Smooth muscle cell (in vitro differentiated cells): ENCODE measurements at regions not wholly inside any gene's neighbourhood (a gene's known extent, or its start where the extent isn't known, plus 50 kb on each side); places are given as distances from the start of the nearest gene placed in this dataset.

Experiments
- DNase-seq: peaks from one replicate; lab custom pipeline; 2025; ENCODE audit not compliant: unreplicated experiment; lab: John Stamatoyannopoulos, UW
- H2AFZ ChIP-seq: fragments of 200-600 bp; sonication (generic); 2 replicates; pipeline ENCODE4 v1.6.0; 2016; ENCODE audit warnings: antibody characterized with exemption, low read depth, mild to moderate bottlenecking
- H3F3A ChIP-seq: fragments of 200-600 bp; sonication (generic); 2 replicates; pipeline ENCODE4 v1.6.0; 2017; ENCODE audit warnings: antibody characterized with exemption, low read depth
- H3K27ac ChIP-seq: fragments of 200-600 bp; sonication (generic); 2 replicates; pipeline ENCODE4 v1.5.1; 2016; ENCODE audit warnings: low read depth, mild to moderate bottlenecking
- H3K27me3 ChIP-seq: fragments of 200-600 bp; sonication (generic); 2 replicates; pipeline ENCODE4 v1.6.1; 2016; ENCODE audit warnings: low read depth, mild to moderate bottlenecking
- H3K36me3 ChIP-seq: fragments of 200-600 bp; sonication (generic); 2 replicates; pipeline ENCODE4 v1.5.1; 2016; ENCODE audit warnings: low read depth
- H3K4me1 ChIP-seq: fragments of 200-600 bp; sonication (generic); 2 replicates; pipeline ENCODE4 v1.5.1; 2016; ENCODE audit warnings: low read depth
- H3K4me2 ChIP-seq: fragments of 200-600 bp; sonication (generic); 2 replicates; pipeline ENCODE4 v1.6.0; 2016; ENCODE audit warnings: mild to moderate bottlenecking
- H3K4me3 ChIP-seq: fragments of 200-600 bp; sonication (generic); 2 replicates; pipeline ENCODE4 v1.5.1; 2016; ENCODE audit warnings: mild to moderate bottlenecking
- H3K79me2 ChIP-seq: fragments of 200-600 bp; sonication (generic); 2 replicates; pipeline ENCODE4 v1.6.0; 2016; ENCODE audit warnings: low read depth, mild to moderate bottlenecking
- H3K9ac ChIP-seq: fragments of 200-600 bp; sonication (generic); 2 replicates; pipeline ENCODE4 v1.6.0; 2016; ENCODE audit warnings: low read depth
- H3K9me3 ChIP-seq: fragments of 200-600 bp; sonication (generic); replicated peaks from 2 replicates; pipeline ENCODE4 v1.5.1; 2016; ENCODE audit warnings: low read depth
- H4K20me1 ChIP-seq: fragments of 200-600 bp; sonication (generic); 2 replicates; pipeline ENCODE4 v1.6.0; 2016; ENCODE audit warnings: low read depth
- WGBS: methylation state at CpG from one replicate; pipeline ENCODE4 v1.1.7; 2016; ENCODE audit warnings: low lambda C conversion rate; 5-methylcytosine and 5-hydroxymethylcytosine counted together
- TF ChIP-seq, protein P1 (sequence below): fragments of 200-600 bp; sonication (generic); IDR thresholded peaks from 2 replicates; pipeline ENCODE4 v1.5.1; 2017; ENCODE audit warnings: borderline replicate concordance, mild to moderate bottlenecking, antibody characterized with exemption; ENCODE audit not compliant: insufficient read depth, poor library complexity, severe bottlenecking

DNA sequence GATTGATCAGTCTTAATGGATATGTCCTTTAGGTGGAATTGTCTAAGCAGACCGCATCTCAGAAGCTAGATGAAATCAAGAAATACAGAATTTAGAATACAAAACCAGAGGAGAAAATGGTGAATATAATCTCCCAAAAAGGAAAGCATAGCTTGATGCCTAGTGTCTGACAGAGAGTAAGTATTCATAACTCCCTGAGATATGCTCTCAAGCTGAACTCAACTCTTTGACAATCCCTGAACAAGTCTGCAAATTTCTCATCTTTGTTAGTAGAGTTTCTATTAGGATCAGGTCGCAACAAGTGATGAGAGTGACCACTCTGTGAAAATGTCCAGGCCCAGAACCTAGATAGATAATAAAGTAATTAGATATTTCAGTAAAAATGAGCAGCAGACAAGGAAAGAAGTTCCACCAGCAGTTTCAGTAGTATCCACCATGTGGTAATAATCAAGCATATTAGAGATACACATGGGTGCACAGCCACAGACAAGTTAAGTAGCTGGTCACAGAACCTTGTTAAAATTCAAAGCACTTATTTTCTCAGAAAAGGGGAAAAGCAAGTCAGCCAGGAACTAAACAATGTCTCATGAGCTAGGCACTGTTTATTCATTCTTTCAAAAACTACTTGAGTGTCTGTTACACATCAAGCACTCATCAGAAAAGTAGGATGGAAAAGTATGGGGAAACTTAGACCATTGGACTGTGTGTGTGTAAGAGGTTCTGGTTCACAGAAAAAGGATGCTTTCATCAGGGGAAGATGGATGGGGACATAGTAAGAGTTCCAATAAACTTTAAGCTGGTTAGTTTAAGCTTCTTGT is 481.5 kb upstream of the TUSC1 start:
- Histone ChIP-seq H3K27ac (no peak overlapping the region), H2AFZ (peak overlapping the region; percentile 10), H3K4me2 (no peak overlapping the region), H3K4me1 (no peaks in the 10 kb centered on the region), H3K36me3 (no peaks in the 10 kb centered on the region), H3K9me3 (no peaks in the 10 kb centered on the region), H3K27me3 (no peaks in the 10 kb centered on the region), H4K20me1 (no peaks in the 10 kb centered on the region), H3K4me3 (no peak overlapping the region), H3K79me2 (no peaks in the 10 kb centered on the region), H3F3A (no peaks in the 10 kb centered on the region), H3K9ac (no peak overlapping the region)
- DNase-seq: no peak
- TF ChIP-seq, protein P1, sequence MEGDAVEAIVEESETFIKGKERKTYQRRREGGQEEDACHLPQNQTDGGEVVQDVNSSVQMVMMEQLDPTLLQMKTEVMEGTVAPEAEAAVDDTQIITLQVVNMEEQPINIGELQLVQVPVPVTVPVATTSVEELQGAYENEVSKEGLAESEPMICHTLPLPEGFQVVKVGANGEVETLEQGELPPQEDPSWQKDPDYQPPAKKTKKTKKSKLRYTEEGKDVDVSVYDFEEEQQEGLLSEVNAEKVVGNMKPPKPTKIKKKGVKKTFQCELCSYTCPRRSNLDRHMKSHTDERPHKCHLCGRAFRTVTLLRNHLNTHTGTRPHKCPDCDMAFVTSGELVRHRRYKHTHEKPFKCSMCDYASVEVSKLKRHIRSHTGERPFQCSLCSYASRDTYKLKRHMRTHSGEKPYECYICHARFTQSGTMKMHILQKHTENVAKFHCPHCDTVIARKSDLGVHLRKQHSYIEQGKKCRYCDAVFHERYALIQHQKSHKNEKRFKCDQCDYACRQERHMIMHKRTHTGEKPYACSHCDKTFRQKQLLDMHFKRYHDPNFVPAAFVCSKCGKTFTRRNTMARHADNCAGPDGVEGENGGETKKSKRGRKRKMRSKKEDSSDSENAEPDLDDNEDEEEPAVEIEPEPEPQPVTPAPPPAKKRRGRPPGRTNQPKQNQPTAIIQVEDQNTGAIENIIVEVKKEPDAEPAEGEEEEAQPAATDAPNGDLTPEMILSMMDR: no peak
- WGBS: 78% methylated on average over 2 of the region's 2 CpGs

DNA sequence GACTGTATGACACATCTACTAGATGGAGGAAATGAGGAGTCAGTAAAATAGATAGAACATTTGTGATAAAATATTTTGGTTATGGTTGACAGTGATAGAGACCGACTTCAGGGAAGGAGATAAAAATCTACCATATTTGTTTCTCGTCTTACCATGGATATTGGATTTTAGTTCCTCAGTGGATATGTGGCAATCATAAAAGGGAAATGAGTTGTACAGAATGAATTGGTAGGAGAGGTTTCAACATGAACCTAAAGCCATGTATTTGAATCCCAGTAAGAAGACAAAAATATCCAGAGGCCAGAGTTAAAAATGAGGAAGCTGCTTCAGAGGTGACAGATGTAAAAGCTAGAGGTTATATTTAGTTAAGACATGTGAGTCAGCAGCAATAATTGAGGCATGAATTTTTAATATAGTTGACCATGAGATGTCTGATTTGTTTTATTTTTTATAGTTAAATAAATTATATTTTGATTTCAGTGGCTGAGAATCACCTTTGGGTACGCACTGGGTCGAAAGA is 480.4 kb upstream of the TUSC1 start:
- H3K4me2 ChIP-seq: no peak overlapping the region
- no peaks in the 10 kb centered on the region for H3K36me3 ChIP-seq
- TF ChIP-seq, protein P1: no peak
- H3K27ac ChIP-seq: no peak overlapping the region
- no peaks in the 10 kb centered on the region for H4K20me1 ChIP-seq
- no peak overlapping the region for H2AFZ ChIP-seq
- no peak for DNase-seq
- WGBS: 92% methylated on average over 4 of the region's 4 CpGs
- no peaks in the 10 kb centered on the region for H3K4me1 ChIP-seq
- no peak overlapping the region for H3K9ac ChIP-seq
- no peaks in the 10 kb centered on the region for H3F3A ChIP-seq
- no peaks in the 10 kb centered on the region for H3K9me3 ChIP-seq
- H3K27me3 ChIP-seq: no peaks in the 10 kb centered on the region
- H3K79me2 ChIP-seq: no peaks in the 10 kb centered on the region
- no peak overlapping the region for H3K4me3 ChIP-seq

- 93% methylated on average over 5 of the region's 5 CpGs for WGBS
- H4K20me1 ChIP-seq: no peaks in the 10 kb centered on the region
- H3K27me3 ChIP-seq: no peaks in the 10 kb centered on the region
- TF ChIP-seq, protein P1: no peak
- H3K79me2 ChIP-seq: no peaks in the 10 kb centered on the region
- no peak overlapping the region for H3K4me2 ChIP-seq
- H3K9me3 ChIP-seq: no peaks in the 10 kb centered on the region
- H3K36me3 ChIP-seq: no peaks in the 10 kb centered on the region
- no peak for DNase-seq
- H3F3A ChIP-seq: no peaks in the 10 kb centered on the region
- no peak overlapping the region for H2AFZ ChIP-seq
- no peak overlapping the region for H3K27ac ChIP-seq
- H3K4me1 ChIP-seq: peaks cover 1% of the 10 kb centered on the region
- no peak overlapping the region for H3K4me3 ChIP-seq
- no peak overlapping the region for H3K9ac ChIP-seq
These were observed 479.2 kb upstream of the TUSC1 start for GRCh38 chr9:26157411-26157810.

DNA sequence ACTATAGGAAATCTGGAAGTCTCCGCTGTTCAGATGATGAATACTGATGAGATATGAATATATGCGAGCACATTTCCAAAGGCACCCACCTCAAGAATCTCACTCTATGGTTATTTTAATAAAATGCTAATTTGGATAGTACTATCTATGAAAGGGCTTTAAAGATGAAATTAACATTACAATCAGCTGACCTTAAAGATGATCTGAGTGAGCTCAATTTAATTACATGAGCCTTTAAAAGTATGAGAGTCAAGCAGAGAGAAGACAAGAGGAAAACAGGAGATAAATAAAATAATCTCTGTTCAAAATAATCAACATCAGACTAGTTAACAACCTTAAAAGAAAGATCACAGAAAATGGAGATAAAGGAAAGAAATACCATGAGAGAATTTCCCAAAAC is 474.1 kb upstream of the TUSC1 start:
- H3K27me3 ChIP-seq: no peaks in the 10 kb centered on the region
- H3K79me2 ChIP-seq: no peaks in the 10 kb centered on the region
- TF ChIP-seq, protein P1: no peak
- H2AFZ ChIP-seq: no peak overlapping the region
- H3K9me3 ChIP-seq: no peaks in the 10 kb centered on the region
- no peak overlapping the region for H3K9ac ChIP-seq
- H3F3A ChIP-seq: no peaks in the 10 kb centered on the region
- no peak overlapping the region for H3K4me3 ChIP-seq
- H3K27ac ChIP-seq: no peak overlapping the region
- no peaks in the 10 kb centered on the region for H3K36me3 ChIP-seq
- no peaks in the 10 kb centered on the region for H4K20me1 ChIP-seq
- DNase-seq: no peak
- H3K4me2 ChIP-seq: no peak overlapping the region
- H3K4me1 ChIP-seq: peaks cover 3% of the 10 kb centered on the region
- WGBS: 90% methylated on average over 2 of the region's 2 CpGs
